DMS 273 (cell line): ENCODE measurements at regions not wholly inside any gene's neighbourhood (a gene's known extent, or its start where the extent isn't known, plus 50 kb on each side); places are given as distances from the start of the nearest gene placed in this dataset.
"Not testable (repeated sequence)": the region's sequence is repeated elsewhere in the genome, so short reads cannot be mapped to it uniquely, and the experiment has no call there.

Source experiments
- DNase-seq: peaks from one replicate; lab custom pipeline; 2025; ENCODE audit not compliant: unreplicated experiment; lab: John Stamatoyannopoulos, UW

DNA sequence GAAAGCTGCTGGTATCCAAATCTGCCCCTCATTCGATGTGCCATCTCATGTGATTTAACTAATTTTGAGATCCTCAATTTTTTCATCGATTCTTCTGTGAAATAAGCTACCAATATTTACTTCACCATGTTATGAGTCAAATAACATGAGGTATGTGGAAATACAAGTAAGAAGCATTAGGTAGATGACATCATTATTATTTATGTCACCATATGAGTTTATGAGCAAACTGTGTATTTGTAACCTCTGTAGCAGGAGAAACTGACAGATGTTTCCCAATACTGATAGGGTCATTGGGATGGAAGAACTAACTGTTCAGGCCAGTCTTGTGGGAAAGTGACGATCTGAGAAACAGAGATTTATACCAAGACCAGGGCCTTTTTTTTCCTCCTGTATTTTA lies 229.4 kb upstream of the GOT2 start:
- no peak for DNase-seq

DNA sequence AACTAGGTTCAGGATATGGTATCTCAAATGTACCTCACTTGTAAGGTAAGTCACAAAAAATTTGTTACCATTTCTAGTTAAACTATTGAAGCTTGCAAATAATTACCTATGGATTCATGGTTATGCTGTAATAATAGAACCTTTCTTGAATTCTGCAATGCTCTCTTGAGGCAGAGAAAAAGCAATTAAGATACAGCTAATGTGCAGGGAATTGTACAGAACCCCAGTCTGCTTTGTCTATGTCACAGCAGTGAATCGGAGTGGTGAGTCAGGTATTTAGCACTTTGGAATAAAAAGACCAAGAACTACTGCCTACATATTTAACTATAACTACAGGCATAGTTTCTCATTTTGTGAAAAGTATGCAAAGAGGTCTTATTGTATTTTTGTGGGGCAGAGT lies 228.7 kb upstream of the GOT2 start:
- no peak for DNase-seq

DNA sequence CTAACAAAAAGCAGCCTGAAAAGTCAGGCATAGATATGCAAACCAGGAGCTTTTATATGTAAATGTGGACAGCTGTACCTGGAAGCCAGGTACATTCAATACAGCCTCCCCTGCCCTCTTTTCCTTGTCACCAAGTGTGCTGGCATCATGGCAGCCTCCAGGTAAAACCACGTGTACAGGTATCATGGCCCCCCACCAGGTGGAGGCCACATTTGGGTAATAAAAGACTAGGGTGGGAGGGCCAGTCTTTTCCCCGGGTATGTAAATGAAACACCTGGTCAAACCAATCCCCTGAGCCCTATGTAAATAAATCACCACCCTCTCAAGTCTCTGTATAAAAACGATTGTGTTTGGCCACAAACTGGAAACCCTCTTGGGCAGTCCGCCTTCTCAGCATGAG lies 226.4 kb upstream of the GOT2 start:
- DNase-seq = no peak

DNA sequence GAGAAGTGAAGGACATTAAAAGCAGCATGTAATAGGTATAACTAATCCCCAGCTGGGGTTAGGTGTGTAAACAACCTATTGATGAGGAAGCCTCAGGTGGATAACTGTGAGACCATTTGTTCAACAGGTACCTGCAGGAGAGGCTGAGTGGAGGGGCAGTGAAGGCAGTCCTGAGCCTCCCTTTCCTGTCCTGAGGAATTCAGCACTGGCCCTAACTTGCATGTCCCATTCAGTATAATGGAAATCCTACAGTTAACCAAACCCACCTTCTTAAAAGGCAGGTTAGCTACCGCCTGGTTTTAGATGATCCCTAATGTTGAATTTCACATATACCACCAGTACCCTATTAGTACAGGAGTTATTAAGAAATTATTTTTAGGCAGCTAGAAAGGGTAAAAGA lies 225.9 kb upstream of the GOT2 start:
- DNase-seq = no peak

DNA sequence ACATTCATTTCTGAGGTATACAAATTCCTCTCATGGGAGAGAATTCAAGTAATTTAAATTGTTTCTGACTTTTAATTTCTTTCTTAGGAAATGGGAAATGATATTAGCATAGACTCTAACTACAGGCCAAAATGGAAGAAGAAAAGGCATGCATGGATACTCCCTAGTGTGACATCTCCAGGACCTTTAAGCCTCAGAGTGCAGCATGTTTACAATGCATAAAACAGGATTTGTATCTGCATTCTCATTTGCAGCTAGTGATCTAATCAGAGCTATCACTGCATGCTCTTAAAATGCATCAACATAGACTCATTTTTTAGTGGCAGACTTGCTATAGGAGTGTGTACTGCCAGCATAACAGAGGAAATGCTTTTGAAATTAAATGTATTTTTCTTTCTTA lies 224.6 kb upstream of the GOT2 start:
- DNase-seq = no peak

DNA sequence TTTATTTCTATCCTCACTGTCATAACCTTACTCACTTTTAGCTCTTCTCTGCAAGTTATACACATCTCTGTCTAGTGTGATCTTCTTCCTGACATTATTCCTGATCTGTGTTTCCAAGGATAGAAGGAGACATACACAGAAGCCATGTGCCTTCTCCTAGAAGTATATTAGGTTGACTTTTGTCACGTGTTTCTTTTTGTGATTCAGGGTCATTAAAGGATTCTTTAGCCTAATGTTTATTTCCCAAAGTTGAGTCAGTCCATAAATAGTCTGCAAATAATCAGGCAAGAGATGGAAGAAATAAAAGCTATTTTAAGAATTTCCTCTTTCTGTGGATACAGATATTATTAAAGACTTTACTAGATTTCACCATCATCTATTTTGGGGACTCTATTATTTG lies 214.1 kb upstream of the GOT2 start:
- no peak for DNase-seq

DNA sequence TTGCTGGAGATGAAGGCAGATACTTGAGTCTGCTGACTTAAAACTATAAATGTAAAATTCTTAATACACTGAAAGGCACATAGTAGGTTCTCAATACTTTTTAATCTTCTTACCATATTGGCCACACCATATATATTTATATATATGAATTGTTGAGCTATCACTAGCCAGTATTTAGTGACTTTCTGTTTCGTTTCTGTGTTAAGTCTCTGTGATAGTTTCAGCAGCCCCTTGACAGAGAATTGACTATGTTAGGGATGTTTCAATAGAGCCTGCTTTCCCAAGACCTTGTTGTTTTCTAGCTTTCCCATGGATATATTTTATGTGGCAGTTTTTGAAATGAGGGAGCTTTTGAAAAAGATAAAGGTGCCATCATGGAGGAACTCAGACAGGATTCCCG lies 206.5 kb upstream of the GOT2 start:
- no peak for DNase-seq

DNA sequence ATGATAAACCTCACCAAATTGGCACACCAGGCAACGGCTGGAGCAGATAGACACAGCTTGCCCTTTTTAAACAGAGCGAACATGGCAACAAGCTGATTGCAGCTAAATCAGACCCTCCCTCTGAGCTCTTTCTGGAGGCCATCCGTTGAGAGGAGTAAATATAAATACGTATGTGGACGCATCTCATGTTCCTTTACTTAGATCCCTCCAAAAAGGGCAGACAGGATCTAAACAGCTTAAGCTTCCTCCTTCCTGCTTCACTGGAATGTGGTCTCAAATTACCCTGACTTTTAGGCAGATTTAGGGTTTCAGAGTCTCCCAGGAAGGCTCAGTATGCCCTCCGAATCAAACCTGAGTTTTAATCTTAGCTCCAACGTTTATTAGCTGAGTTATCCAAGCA lies 204.7 kb upstream of the GOT2 start:
- no peak for DNase-seq

DNA sequence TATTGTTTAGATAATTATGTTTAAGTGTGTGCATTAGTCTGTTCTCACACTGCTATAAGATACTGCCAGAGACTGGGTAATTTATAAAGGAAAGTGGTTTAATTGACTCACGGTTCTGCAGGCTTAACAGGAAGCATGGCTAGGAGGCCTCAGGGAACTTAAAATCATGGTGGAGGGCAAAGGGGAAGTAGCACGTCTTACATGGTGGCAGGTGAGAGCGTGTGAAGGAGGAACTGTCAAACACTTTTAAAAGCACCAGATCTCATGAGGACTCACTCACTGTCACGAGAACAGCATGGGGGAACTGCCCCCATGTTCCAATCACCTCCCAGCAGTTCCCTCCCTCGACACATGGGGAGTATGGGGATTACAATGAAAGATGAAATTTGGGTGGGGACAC lies 203.5 kb upstream of the GOT2 start:
- DNase-seq = no peak

DNA sequence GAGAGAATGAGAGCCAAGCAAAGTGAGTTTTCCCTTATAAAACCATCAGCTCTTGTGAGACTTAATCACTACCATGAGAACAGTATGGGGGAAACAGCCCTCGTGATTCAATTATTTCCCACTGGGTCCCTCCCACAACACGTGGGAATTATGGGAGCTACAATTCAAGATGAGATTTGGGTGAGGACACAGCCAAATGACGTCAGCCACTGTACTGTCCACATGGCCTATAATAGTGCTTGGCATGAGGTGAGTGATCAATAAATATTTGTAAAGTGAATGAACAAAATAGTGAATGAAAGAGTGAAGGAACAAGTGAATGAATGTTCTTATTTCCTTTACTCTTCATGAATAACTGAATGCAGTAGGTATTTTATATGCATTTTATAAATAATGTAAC lies 199.1 kb upstream of the GOT2 start:
- DNase-seq = no peak

DNA sequence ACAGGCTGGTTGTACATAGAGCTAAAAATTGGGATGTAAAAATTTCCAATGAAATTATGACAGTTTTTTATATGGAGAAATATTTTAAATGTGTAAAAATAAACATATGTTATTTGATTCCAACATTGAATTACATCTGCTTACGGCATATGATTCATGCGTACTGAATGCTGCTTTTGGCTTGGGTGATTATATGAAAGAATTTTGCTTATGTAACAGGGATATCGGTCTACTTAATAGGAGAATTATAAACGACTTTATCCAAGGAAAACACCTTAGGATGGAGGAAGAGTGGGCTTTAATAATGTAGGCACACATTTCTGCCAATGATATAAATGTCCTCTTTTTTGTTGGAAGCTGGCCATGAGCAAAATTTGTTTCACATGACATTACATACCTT lies 197.3 kb upstream of the GOT2 start:
- no peak for DNase-seq

DNA sequence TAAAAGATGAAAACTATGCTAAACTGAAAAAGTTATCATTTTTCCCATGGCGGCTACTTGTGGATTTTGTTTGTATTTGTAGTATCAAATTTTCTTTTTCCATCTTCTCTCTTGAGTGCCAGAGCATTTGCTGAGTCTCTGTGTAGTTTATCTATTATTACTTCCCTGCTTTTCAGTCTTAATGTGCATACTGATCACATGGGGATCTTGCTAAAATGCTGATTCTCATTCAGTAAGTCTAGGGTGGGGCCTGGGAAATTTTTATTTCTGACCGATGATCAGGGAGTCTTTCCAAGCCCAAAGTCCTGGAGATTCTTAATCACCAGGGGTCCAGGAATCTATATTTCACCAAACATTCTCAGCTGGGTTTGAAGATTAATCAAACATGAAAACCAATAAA lies 189.0 kb upstream of the GOT2 start:
- no peak for DNase-seq

DNA sequence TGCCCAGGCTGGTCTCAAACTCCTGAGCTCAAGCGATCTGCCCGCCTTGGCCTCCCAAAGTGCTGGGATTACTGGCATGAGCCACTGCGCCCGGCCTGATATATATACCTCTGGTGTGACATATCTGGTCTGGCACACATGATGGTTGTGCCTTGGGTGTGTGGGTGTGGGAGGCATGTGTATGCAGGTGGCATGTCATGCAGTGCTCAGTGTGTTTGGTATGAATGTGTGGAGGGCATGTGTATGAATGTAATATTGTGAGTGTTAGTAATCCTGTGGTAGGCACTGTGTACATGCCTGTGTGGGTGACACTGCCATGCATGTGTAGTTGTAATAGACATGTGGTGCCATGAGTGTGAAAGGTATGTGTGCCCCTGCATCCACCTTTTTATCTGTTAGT lies 179.3 kb upstream of the GOT2 start:
- DNase-seq = no peak

DNA sequence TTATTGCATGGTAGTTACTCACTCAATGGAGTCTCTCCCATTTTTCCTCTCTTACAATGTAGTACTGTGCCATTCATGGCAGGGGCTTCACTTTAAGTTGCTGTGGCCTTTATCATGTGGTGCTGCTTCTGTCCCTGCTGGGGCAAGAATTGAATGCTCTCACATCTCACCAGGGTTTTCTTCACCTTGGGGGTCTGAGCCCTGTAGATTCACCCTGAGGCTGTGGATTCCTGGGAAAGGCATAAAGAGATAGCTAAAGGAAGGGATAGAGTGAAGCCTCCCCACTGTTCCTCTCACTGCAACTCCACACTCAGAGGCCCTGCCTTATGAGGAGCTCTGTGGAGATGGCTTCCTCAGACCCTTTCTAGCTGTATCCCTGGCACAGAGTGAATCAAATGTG lies 178.5 kb upstream of the GOT2 start:
- DNase-seq = no peak

DNA sequence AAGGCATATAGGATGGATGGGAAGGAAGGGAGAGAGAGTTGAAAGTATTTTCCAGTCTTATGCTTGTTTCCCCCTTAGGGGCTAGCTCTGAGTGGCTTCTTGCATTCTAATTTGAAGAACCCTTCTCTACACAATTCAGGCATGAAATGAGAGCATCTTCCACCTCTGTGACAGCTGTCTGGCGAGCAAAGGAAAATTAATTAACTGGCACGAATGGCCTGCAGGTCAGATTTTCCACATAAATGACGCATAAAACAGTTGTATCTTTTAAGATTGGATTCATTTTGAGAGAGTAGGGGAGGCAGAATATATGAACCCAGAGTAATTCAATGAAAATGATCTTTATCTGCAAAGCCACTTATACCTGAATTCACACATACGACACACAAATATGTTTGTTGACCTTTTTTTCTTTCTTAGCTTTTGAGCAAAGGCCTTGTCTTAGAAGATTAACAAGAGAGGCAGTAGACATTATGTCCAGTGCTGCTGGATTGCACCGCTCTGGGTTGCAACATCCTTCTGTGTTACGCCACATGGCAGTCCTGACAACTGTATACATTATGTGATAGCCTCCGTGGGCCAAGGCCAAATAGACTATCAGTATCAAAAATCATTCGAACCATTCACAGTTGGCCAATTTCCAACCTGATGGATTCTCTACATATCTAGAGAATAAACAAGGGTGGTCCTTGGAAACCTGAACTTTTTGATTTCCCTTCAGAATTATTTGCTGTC lies 173.0 kb upstream of the GOT2 start:
- no peak for DNase-seq

DNA sequence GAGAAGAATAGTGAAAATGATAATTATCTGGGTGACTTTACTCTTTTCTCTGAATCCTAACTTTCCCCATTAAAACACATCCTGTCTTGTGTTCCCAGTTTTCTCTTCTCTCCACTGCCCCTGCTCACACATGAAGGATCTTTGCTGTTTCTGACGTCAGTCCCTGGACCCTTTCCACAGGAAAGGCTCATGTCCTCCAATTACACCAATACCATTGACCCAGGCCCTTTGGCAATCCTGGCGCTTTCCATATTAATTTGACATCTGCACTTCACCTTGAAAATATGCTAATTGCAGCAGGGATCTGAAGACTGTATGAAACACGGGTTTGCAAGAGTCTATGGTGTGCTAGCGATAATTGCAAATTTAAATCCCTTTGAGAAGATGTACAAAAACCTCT lies 170.2 kb upstream of the GOT2 start:
- peak; percentile 1 for DNase-seq

DNA sequence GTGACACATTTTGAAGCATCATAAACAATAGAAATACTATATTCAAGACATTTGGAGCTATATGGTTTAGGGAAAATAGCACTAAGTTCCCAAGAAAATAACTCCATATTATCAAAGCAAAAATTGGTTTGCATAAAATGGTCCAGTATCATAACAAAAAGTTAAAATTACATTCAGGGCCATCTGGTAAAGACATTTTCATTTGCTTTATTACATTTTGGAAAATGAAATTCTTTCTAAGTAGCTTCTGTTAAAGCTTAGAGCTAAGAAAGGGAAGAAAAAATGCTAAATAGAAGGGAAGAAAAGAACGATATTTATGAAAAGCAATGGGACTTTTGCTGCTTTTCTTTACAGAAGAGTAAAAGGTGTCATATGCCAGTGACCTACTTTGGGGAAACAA lies 155.4 kb upstream of the GOT2 start:
- no peak for DNase-seq

DNA sequence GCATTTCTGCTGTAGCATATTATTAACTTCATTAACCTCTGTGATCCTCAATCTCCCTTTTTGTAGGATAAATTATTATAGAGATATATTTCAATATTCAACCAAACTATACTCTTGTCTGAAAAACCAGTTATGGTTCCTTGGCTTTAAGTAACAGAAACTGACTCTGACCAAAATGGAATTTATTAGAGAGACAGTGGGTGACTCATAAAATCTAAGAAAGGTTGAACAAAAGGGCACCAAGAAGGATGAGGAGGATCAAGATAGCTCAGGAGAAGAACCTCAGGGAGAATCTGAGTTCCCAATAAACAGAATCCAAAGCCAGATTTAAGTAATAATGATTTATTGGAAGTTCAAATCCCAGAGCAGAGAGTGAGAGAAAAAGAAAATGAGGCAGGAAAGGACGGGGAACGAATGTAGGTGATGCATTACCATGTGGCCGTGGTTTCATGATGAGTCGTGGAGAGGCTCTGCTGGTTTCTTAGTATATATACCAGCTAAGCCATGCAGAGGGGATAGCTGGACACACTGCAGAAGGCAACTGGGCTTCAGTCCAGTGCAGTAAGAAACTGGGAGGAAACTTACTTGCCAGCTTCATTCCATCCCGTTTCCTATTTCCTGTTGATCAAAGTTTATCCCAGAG lies 151.5 kb upstream of the GOT2 start:
- no peak for DNase-seq

DNA sequence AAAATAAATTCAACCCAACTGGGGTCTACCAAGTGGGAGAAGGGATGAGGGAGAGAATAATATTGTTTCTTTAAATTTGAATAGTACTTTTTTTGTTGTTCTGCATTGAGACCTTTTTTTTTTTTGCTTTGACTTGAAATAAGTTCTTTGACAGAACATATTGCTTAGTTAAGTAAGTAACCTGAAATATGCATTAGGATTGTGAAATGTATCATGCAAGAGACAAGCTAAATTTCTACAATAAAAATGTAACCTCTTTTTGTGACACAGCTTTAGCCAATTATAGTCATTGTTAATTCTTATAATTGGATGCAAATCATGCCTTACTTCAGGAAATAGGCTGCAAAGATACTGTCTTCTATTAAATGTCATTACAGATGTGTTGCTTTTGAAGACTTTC lies 150.0 kb upstream of the GOT2 start:
- DNase-seq = no peak

DNA sequence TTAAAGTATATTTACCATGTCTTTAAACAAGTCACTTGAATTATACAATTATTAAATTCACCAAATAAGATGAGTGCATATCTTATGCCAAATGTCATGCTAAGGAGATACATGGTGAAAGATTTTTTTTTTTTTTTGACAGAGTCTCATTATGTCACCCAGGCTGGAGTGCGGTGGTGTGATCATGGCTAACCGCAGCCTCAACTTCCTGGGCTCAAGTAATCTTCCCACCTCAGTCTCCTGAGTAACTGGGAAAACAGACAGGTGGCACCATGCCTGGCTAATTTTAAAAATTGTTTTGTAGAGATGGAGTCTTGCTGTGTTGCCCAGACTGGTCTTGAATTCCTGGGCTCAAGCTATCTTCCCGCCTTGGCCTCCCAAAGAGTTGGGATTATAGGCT lies 149.0 kb upstream of the GOT2 start:
- DNase-seq = no peak

DNA sequence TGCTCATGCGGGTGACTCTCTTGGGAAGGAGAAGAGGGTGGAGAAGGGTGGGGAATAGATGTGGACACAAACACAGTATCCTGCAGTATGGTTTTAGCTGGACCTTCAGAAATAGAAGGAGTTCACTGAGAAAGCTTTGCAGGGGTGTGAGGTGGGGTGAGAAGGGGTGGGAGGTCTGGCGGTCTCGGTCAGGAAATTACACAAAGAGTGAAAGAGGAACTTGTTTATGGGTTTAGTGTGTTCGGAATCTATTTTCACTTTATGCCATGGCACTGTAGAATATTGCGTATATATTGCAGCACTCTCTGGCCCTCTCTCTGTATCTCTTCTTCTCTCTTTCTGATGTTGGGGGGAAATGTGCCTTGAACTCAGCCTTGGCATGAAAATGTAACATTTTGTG lies 148.2 kb upstream of the GOT2 start:
- DNase-seq = no peak

DNA sequence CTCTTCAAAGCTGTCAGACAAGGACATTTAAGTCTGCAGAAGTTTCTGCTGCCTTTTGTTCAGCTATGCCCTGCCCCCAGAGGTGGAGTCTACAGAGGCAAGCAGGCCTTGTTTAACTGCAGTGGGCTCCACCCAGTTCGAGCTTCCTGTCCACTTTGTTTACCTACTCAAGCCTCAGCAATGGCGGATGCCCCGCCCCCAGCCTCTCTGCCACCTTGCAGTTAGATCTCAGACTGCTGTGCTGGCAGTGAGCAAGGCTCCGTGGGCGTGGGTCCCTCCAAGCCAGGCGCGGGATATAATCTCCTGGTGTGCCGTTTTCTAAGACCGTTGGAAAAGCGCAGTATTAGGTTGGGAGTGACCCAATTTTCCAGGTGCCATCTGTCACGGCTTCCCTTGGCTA lies 144.5 kb upstream of the GOT2 start:
- DNase-seq = not testable (repeated sequence)

DNA sequence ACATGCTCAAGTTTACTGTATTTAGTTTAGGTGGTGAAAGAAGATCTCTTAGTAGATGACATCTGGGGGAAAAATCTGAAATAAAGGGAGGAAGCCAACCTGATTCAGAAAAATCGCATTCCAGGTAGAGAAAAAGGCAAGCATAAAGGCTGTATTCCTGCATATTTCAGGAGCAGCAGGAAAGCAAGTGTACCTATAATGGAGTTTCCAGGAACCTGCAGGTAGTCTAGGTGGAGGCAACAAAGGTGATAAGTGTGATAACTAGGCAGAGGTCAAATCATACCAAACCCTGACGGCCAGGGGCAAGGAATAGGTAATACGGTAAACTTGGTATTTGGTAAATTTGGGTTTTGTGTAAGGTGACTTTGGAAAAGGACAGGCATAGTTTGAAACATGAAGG lies 132.8 kb upstream of the GOT2 start:
- no peak for DNase-seq
